SK-N-SH (cell line): ENCODE measurements at regions not wholly inside any gene's neighbourhood (a gene's known extent, or its start where the extent isn't known, plus 50 kb on each side); places are given as distances from the start of the nearest gene placed in this dataset.

Experiments
- CTCF ChIP-seq: fragments of 200-600 bp; sonication (generic); IDR thresholded peaks from 2 replicates; pipeline ENCODE4 v1.6.1; 2017; ENCODE audit warnings: antibody characterized with exemption, mild to moderate bottlenecking, moderate library complexity
- EP300 ChIP-seq, 2 experiments: IDR thresholded peaks; 2 replicates each; pipeline versions ENCODE4 v1.4.0 to v1.6.1; 2012; ENCODE audit warnings: borderline replicate concordance in 1 of 2, low read depth in 1 of 2, low read length in 1 of 2
- GABPA ChIP-seq: IDR thresholded peaks from 2 replicates; pipeline ENCODE4 v1.4.0; 2012; ENCODE audit warnings: low read depth, mild to moderate bottlenecking
- POLR2AphosphoS5 ChIP-seq: IDR thresholded peaks from 2 replicates; pipeline ENCODE4 v1.6.1; 2012; ENCODE audit warnings: low read depth, low read length
- REST ChIP-seq: IDR thresholded peaks from 2 replicates; pipeline ENCODE4 v1.6.1; 2012; ENCODE audit warnings: mild to moderate bottlenecking, low read depth, low read length, moderate library complexity
- SIN3A ChIP-seq: IDR thresholded peaks from 2 replicates; pipeline ENCODE4 v1.6.1; 2012; ENCODE audit warnings: low read depth, mild to moderate bottlenecking, low read length, moderate library complexity, borderline replicate concordance
- TAF1 ChIP-seq: IDR thresholded peaks from 2 replicates; pipeline ENCODE4 v1.6.1; 2012; ENCODE audit warnings: low read depth, mild to moderate bottlenecking, low read length, moderate library complexity, borderline replicate concordance
- TEAD4 ChIP-seq: IDR thresholded peaks from 2 replicates; pipeline ENCODE4 v1.4.0; 2012; ENCODE audit warnings: mild to moderate bottlenecking, borderline replicate concordance; ENCODE audit not compliant: insufficient read depth
- USF2 ChIP-seq: fragments of 150-350 bp; IDR thresholded peaks from 2 replicates; pipeline ENCODE4 v1.6.1; 2017; ENCODE audit warnings: antibody characterized with exemption, low read length, low read depth, borderline replicate concordance

GRCh38 chr16:66222756-66223155, 143.7 kb upstream of the CDH5 start:
- TF ChIP-seq USF2 (no peak), TAF1 (no peak), CTCF (no peak), GABPA (no peak), SIN3A (no peak), POLR2AphosphoS5 (no peak), REST (no peak), EP300 (IDR thresholded peaks at IDR 0.05; ENCODE audit: borderline replicate concordance in 1 of 2, low read depth in 1 of 2, low read length in 1 of 2) (no peak), TEAD4 (no peak)
